HUES48 (cell line): ENCODE measurements at regions not wholly inside any gene's neighbourhood (a gene's known extent, or its start where the extent isn't known, plus 50 kb on each side); places are given as distances from the start of the nearest gene placed in this dataset.
"Not testable (repeated sequence)": the region's sequence is repeated elsewhere in the genome, so short reads cannot be mapped to it uniquely, and the experiment has no call there.

Experiments used
- H3K27ac ChIP-seq: one replicate; pipeline ENCODE4 v1.7.0; 2013; ENCODE audit warnings: low read depth, low read length, inconsistent platforms
- H3K27me3 ChIP-seq: 2 replicates; pipeline ENCODE4 v1.6.1; 2013; ENCODE audit warnings: mild to moderate bottlenecking, low read length; ENCODE audit not compliant: control insufficient read depth, insufficient read depth
- H3K36me3 ChIP-seq: 2 replicates; pipeline ENCODE4 v1.6.1; 2013; ENCODE audit warnings: low read length; ENCODE audit not compliant: control insufficient read depth, insufficient read depth
- H3K4me1 ChIP-seq: 2 replicates; pipeline ENCODE4 v1.6.1; 2013; ENCODE audit warnings: mild to moderate bottlenecking, low read length; ENCODE audit not compliant: control insufficient read depth, insufficient read depth
- H3K4me3 ChIP-seq: 2 replicates; pipeline ENCODE4 v1.5.1; 2013; ENCODE audit warnings: mild to moderate bottlenecking, low read depth, low read length
- H3K9ac ChIP-seq: 2 replicates; pipeline ENCODE4 v1.6.1; 2013; ENCODE audit warnings: mild to moderate bottlenecking, low read depth, low read length, moderate library complexity
- H3K9me3 ChIP-seq: 2 replicates; pipeline ENCODE4 v1.6.1; 2013; ENCODE audit warnings: low read length; ENCODE audit not compliant: control insufficient read depth, insufficient read depth

DNA sequence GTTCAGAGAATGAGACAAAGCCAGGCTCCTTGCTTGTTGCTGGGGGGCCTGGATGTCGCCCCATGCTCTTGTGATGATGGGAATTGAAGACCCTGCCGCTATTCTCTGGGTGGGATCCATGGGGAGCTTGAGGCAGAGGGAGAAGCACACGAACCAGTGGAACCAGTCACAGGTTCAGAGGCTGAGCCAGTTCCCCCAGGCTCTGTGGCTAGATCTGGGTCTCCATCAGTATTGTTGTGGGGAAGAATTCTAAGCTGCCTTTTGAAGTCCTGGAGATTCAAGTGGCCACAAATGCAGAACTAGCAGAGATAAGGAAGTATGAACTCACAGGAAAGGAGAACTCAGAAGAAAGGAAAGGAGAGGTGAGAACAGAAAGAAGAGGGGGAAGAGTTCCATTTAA lies 219.4 kb downstream of the MSX2 start:
- Histone ChIP-seq H3K9ac (no peak overlapping the region), H3K27me3 (no peaks in the 10 kb centered on the region), H3K4me3 (no peak overlapping the region)

DNA sequence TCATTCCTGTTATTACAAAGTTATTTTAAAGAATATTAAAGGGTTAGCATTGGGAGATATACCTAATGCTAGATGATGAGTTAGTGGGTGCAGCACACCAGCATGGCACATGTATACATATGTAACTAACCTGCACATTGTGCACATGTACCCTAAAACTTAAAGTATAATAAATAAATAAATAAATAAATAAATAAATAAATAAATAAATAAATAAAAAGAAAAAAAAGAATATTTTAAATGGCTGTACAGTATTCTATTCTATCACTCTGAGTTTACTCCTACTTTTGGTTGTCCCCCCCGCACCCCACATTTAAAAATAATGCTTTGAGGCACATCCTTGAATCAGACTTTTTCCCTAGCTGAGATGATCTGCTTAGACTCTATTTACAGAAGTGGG lies 218.6 kb downstream of the MSX2 start:
- H3K36me3 ChIP-seq, H3K9ac ChIP-seq, H3K27me3 ChIP-seq, H3K4me1 ChIP-seq, H3K27ac ChIP-seq, H3K9me3 ChIP-seq, H3K4me3 ChIP-seq: not testable (repeated sequence)

More for the DNA sequence above, 219.4 kb downstream of the MSX2 start:
- Histone ChIP-seq H3K36me3 (no peaks in the 10 kb centered on the region), H3K27ac (no peak overlapping the region), H3K4me1 (no peaks in the 10 kb centered on the region), H3K9me3 (no peaks in the 10 kb centered on the region)

DNA sequence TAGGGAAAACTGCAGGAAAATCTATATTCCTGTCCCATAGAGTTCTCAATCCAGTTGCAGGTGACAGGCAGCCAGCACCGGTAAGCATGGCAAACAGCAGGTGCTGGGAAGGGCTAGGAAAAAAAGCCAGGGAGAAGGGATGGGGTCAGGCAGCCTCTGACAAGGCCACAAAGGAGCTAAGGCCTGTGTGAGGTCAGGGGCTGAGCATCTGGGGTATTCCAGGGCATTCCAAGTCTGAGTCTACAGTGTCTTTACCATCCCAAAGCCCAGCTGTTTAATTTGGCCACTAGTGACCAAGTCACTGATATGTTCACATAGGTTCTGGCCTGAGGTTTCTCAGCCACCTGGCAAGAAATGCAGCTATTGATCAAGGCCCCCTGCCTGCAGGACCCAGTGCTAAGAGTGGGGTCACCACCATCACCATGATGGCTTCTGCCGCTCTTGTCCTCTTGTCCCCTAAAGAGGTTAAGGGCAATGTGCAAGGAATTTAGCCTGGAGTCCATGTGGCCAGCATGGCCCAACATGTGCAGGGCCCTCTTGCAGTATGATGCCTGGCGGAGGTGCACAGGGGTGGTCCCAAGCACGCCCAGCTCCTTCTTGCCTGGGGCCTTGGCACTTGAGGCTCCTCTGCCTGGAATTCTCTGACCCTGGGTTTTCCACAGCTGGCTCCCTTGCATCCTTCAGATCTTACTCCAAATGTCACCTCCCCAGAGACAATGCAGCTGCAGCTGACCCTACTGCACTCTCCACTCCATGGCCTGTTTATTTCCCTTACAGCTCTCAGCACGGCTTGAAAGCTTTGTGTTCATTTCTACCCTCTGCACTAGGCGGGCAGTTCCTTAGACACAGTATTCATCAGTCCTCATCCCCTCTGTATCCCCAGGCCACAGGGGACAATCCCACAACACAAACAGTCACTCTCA lies 213.1 kb downstream of the MSX2 start:
- Histone ChIP-seq H3K4me3 (no peak overlapping the region), H3K36me3 (no peaks in the 10 kb centered on the region), H3K27me3 (no peaks in the 10 kb centered on the region), H3K9me3 (no peaks in the 10 kb centered on the region), H3K9ac (no peak overlapping the region), H3K27ac (no peak overlapping the region), H3K4me1 (no peaks in the 10 kb centered on the region)

DNA sequence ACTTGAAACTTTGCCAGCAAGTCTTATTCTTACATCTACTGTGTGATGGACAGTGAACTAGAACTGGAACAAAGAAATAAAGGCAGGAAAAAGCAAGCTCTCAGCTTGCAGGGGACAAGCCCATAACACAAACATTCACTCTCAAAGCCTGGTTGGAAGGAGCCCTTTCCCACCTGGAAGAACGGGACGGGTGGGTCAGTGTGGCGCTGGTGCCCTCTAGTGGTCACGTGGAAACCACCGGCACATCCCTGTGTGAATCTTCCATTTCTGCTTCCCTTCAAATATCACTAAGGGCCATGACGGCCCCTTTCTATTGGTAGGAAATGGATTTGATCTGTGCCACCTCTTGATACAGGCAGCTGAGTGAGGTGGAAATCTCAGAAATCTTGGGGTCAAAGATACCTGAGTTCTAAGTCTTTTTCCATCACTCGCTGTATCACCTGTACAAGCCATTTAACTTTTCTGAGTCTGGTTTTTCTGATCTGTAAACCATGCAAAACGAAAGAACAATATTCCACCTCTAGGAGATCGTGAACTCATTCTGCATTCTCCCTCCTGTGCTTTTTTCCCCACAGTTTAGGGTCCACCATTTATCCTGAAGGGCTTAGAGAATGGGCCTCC lies 211.6 kb downstream of the MSX2 start:
- H3K9me3 ChIP-seq, result no peaks in the 10 kb centered on the region
- no peaks in the 10 kb centered on the region for H3K4me1 ChIP-seq
- H3K27ac ChIP-seq, result no peak overlapping the region
- H3K27me3 ChIP-seq, result no peaks in the 10 kb centered on the region
- no peaks in the 10 kb centered on the region for H3K36me3 ChIP-seq
- no peak overlapping the region for H3K9ac ChIP-seq
- H3K4me3 ChIP-seq, result no peak overlapping the region

DNA sequence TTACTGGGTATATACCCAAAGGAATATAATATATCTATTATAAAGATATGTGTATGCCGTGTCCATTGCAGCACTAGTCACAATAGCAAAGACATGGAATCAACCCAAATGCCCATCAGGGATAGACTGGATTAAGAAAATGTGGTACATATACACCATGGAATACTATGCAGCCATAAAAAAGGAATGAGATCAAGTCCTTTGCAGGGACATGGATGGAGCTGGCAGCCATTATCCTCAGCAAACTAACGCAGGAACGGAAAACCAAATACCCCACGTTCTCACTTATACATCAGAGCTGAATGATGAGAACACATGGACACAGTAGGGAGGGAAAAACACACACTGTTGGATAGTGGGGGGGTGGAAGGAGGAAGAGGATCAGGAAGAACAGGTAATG lies 206.7 kb downstream of the MSX2 start:
- H3K9ac ChIP-seq, H3K4me1 ChIP-seq, H3K36me3 ChIP-seq, H3K27me3 ChIP-seq, H3K27ac ChIP-seq, H3K4me3 ChIP-seq, H3K9me3 ChIP-seq: not testable (repeated sequence)

DNA sequence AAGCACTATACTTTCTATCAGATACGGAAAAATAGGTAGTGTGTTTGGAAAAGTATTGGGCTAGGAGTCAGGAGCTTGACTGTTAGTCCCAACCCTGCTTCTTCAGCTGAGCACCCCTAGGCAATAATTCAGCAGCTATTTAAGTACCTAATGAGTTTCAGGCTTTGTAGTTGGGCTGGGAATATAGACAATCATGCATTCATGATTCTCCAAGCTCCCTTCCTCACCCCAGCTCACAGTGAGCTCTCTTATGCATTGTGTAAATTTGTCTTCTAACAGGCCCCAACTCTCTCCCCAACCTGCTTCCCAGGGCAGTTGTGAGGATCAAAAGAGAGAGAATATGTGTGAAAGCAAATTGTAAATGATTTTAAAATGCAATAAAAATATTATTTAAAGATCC lies 201.2 kb downstream of the MSX2 start:
- Histone ChIP-seq H3K27me3 (no peaks in the 10 kb centered on the region), H3K9ac (no peak overlapping the region), H3K36me3 (no peaks in the 10 kb centered on the region), H3K4me3 (no peak overlapping the region), H3K4me1 (peaks cover 10% of the 10 kb centered on the region), H3K27ac (no peak overlapping the region), H3K9me3 (no peaks in the 10 kb centered on the region)

DNA sequence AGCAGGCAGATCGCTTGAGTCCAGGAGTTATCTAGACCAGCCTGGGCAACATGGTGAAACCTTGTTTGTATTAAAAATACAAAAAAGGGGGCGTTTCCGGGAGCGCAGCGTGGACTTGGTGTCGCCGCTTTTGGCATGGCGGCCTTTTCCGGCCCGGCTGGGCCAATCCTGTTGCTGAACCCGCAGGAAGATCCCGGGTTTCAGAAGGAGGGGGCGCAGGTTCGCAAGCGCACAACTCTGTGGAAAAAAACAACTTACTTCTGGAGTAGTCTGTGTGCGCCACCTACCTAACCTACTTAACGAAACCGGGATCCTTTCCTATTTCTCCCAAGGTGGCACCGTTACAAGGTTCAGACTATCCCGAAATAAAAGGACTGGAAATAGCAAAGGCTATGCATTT lies 198.6 kb downstream of the MSX2 start:
- H3K9me3 ChIP-seq, result no peaks in the 10 kb centered on the region
- no peak overlapping the region for H3K4me3 ChIP-seq
- no peaks in the 10 kb centered on the region for H3K27me3 ChIP-seq
- no peaks in the 10 kb centered on the region for H3K36me3 ChIP-seq
- H3K4me1 ChIP-seq, result peaks cover 11% of the 10 kb centered on the region
- no peak overlapping the region for H3K27ac ChIP-seq
- no peak overlapping the region for H3K9ac ChIP-seq

DNA sequence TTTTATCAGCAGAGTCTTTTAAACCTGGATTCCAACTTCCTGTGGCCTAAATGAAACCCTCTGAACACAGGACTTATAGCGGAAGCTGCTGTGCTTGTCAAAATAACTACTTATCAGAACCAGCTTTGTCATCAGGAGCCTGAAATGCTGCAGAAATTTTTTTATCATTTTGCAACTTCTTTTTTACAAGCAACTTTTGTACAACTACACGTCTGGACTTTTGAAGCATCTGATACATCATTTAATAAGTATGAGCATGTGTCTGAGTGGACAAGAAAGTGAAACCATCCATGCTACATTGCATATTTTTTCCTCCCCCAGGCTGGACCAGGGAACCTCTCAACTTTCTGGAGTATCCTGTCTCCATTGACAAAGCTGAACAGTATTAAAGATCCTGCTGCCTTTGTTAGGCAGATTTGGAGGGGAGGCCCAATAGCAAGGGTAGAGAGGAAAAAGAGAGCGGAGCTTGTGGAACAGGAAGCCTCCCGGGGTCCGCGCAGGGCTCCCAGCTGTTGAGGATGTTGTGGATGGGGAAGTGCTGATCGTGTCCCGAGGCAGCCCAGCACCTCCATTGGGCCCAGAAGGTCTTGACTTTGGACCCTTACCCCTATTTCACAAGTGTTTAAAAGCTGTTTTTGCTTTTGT lies 196.6 kb downstream of the MSX2 start:
- Histone ChIP-seq H3K27ac (peak overlapping the region; percentile 27), H3K36me3 (no peaks in the 10 kb centered on the region), H3K9me3 (no peaks in the 10 kb centered on the region), H3K27me3 (no peaks in the 10 kb centered on the region), H3K4me1 (peaks cover 15% of the 10 kb centered on the region), H3K9ac (no peak overlapping the region), H3K4me3 (no peak overlapping the region)

DNA sequence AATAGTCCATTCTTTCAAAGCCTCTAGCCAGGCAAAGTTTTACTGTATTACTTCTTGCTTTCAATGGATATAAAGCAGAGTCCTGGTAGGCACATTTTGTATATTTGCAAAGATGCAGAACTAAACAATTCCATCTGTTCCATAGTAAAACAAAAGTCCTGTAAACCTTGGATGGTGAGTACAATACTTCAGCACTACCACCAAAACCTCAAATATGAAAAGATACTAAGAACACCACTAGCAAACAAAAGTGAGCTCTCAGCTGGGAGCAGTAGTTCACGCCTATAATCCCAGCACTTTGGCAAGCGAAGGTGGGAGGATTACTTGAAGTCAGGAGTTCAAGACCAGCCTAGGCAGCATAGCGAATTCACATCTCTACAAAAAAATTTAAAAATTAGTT lies 195.0 kb downstream of the MSX2 start:
- no peak overlapping the region for H3K27ac ChIP-seq
- no peaks in the 10 kb centered on the region for H3K9me3 ChIP-seq
- H3K27me3 ChIP-seq, result no peaks in the 10 kb centered on the region
- peaks cover 15% of the 10 kb centered on the region for H3K4me1 ChIP-seq
- no peaks in the 10 kb centered on the region for H3K36me3 ChIP-seq
- no peak overlapping the region for H3K4me3 ChIP-seq
- H3K9ac ChIP-seq, result no peak overlapping the region

DNA sequence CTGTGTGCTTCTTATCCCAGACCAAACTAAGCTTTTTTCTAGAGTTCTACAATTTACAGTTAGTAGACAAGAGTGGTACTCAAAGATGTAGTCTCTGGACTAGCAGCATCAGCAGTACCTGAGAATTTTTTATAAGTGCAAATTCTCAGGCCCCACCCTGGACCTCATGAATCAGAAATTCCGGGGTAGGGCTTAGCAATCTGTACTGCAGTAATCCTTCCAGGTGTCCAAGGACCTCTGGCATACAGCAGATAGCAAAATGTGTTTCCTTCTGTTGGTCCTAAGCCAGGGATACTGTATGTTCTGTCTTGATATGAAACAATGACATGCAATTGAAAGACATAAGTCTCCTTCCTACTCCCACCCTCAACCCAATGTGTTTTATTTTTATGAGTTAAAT lies 194.3 kb downstream of the MSX2 start:
- H3K36me3 ChIP-seq, result no peaks in the 10 kb centered on the region
- H3K27ac ChIP-seq, result no peak overlapping the region
- H3K4me1 ChIP-seq, result peaks cover 15% of the 10 kb centered on the region
- H3K27me3 ChIP-seq, result no peaks in the 10 kb centered on the region
- no peaks in the 10 kb centered on the region for H3K9me3 ChIP-seq
- H3K9ac ChIP-seq, result no peak overlapping the region
- no peak overlapping the region for H3K4me3 ChIP-seq

DNA sequence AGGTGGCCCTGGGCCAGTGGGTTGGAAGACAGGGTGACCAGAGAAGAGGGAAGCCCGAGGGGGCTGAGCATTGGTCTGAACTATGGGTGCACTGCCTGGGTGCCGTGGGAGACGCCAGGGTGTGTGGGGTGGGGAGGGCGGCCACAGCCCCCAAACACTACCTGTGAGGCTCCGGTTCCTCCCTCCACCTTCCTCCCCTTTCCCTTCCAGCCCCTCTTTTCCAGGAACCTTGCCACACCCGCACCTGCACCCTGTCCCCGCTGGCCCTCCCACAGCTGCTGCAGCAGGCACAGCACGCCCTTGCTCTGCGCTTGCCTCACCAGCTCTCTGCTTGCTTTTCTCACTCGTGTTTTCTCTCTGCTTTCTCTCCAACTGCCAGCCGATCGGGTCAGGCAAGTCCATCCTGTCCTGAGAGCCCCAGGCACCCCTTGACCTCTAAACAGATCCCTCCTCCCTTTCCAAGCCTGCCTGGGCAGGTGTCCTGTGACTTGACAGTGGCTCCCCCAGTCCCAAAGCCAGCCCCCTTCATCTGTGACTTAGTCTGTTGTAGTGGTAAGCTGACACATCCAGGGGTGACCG lies 193.7 kb downstream of the MSX2 start:
- no peak overlapping the region for H3K4me3 ChIP-seq
- no peak overlapping the region for H3K27ac ChIP-seq
- peaks cover 15% of the 10 kb centered on the region for H3K4me1 ChIP-seq
- H3K36me3 ChIP-seq, result no peaks in the 10 kb centered on the region
- H3K27me3 ChIP-seq, result no peaks in the 10 kb centered on the region
- H3K9me3 ChIP-seq, result no peaks in the 10 kb centered on the region
- H3K9ac ChIP-seq, result no peak overlapping the region
